ENCODE measurements at regions not wholly inside any gene's neighbourhood (a gene's known extent, or its start where the extent isn't known, plus 50 kb on each side); places are given as distances from the start of the nearest gene placed in this dataset.

- TF ChIP-seq POLR2A (IDR thresholded peaks at IDR 0.05; ENCODE audit: extremely low read depth, insufficient read length) (no peak), CTCF (IDR thresholded peaks at IDR 0.05; ENCODE audit: low read depth, low read length) (no peak), MAX (IDR thresholded peaks at IDR 0.05; ENCODE audit: low read depth, low read length) (no peak), MYC (IDR thresholded peaks at IDR 0.05; ENCODE audit: low read depth, low read length) (no peak)
These were observed 398.8 kb upstream of the KLF6 start for GRCh38 chr10:4183761-4184261.

Data from NB4 (cell line).